Endothelial cell of umbilical vein (primary cell): ENCODE measurements at regions not wholly inside any gene's neighbourhood (a gene's known extent, or its start where the extent isn't known, plus 50 kb on each side); places are given as distances from the start of the nearest gene placed in this dataset.

Source experiments
- BruUV-seq: library from RNA; stranded (reverse); fragments of 400-500 nt; replicated peaks from 2 replicates; lab custom pipeline; 2021; lab: Mats Ljungman, UMichigan
- CTCF ChIA-PET: fragments of 300-600, 350-600 bp; sonication (Branson Sonifier 250); formaldehyde crosslinking; loops from one replicate; lab custom pipeline; 2021; ENCODE audit warnings: antibody characterized with exemption, inconsistent platforms; lab: Charles Lee
- POLR2A ChIA-PET: fragments of 300-600, 350-600 bp; sonication (Branson Sonifier 250); formaldehyde crosslinking; loops from one replicate; lab custom pipeline; 2021; ENCODE audit warnings: antibody characterized with exemption, inconsistent platforms; lab: Charles Lee
- DNase-seq: peaks from one replicate; pipeline ENCODE4 v3.0.0-alpha.2; 2011; ENCODE audit warnings: low read depth, low spot score
- FAIRE-seq: peaks from 2 replicates; lab custom pipeline; 2011; peaks lifted over from hg19 to GRCh38; lab: Jason Lieb, UNC
- H2AFZ ChIP-seq: 2 replicates; pipeline ENCODE4 v1.6.0; 2012; ENCODE audit warnings: low read depth, low read length, control low read depth, inconsistent platforms
- H3K27ac ChIP-seq: 2 replicates; pipeline ENCODE4 v1.5.1; 2011; ENCODE audit warnings: low read depth, mild to moderate bottlenecking, control low read depth, low read length, moderate library complexity; ENCODE audit not compliant: insufficient read depth
- H3K27me3 ChIP-seq, 2 experiments: 2 replicates each; pipeline versions ENCODE4 v1.6.0 to v1.6.1; 2011; ENCODE audit warnings: low read length in 2 of 2, mixed read lengths in 1 of 2; ENCODE audit not compliant: control insufficient read depth in 2 of 2, insufficient read depth in 2 of 2
- H3K36me3 ChIP-seq, 2 experiments: 2 replicates in 1 of 2; 3 replicates in 1 of 2; pipeline ENCODE4 v1.5.1; 2011; ENCODE audit warnings: low read length in 2 of 2, mild to moderate bottlenecking in 1 of 2, moderate library complexity in 1 of 2; ENCODE audit not compliant: control insufficient read depth in 2 of 2, insufficient read depth in 2 of 2; ENCODE audit errors: extremely low read depth in 1 of 2
- H3K4me1 ChIP-seq: 3 replicates; pipeline ENCODE4 v1.5.1; 2011; ENCODE audit warnings: mild to moderate bottlenecking, low read length; ENCODE audit not compliant: control insufficient read depth, insufficient read depth; ENCODE audit errors: extremely low read depth
- H3K4me2 ChIP-seq: 2 replicates; pipeline ENCODE4 v1.6.1; 2011; ENCODE audit warnings: low read length, control low read depth, mixed read lengths; ENCODE audit not compliant: insufficient read depth
- H3K4me3 ChIP-seq, 3 experiments: fragments of 200-600 bp in 1 of 3; sonication (generic), shearing (Covaris generic) in 1 of 3; replicated peaks in 1 of 3; 2 replicates each; pipeline ENCODE4 v1.5.1; 2011 to 2016; ENCODE audit warnings: control low read depth in 3 of 3, low read length in 3 of 3, mild to moderate bottlenecking in 2 of 3, inconsistent platforms in 1 of 3, low read depth in 1 of 3, moderate library complexity in 1 of 3; ENCODE audit not compliant: insufficient read depth in 1 of 3
- H3K79me2 ChIP-seq: 2 replicates; pipeline ENCODE4 v1.6.0; 2012; ENCODE audit warnings: low read length, inconsistent platforms; ENCODE audit not compliant: control insufficient read depth, insufficient read depth
- H3K9ac ChIP-seq: replicated peaks from 2 replicates; pipeline ENCODE3; 2011; ENCODE audit warnings: low read length, control low read depth; ENCODE audit not compliant: insufficient read depth; ENCODE audit errors: extremely low read depth
- H3K9me1 ChIP-seq: replicated peaks from 3 replicates; pipeline ENCODE4 v1.6.0; 2011; ENCODE audit warnings: mild to moderate bottlenecking, low read length; ENCODE audit not compliant: control insufficient read depth, insufficient read depth; ENCODE audit errors: extremely low read depth
- H3K9me3 ChIP-seq: replicated peaks from 2 replicates; pipeline ENCODE4 v1.5.1; 2012; ENCODE audit warnings: low read length, inconsistent platforms; ENCODE audit not compliant: control insufficient read depth, insufficient read depth
- H4K20me1 ChIP-seq: replicated peaks from 2 replicates; pipeline ENCODE3; 2011; ENCODE audit warnings: mild to moderate bottlenecking, low read length; ENCODE audit not compliant: control insufficient read depth, insufficient read depth; ENCODE audit errors: extremely low read depth
- CTCF ChIP-seq, 2 donors: IDR thresholded peaks; 1 replicate in 1 of 2; 2 replicates in 1 of 2; pipeline ENCODE4 v1.5.1; 2011; ENCODE audit warnings: low read length in 2 of 2, mild to moderate bottlenecking in 2 of 2, moderate library complexity in 2 of 2, control low read depth in 1 of 2, inconsistent platforms in 1 of 2, low read depth in 1 of 2; ENCODE audit not compliant: insufficient read depth in 1 of 2; ENCODE audit errors: extremely low read depth in 1 of 2
- EZH2 ChIP-seq: IDR thresholded peaks from 2 replicates; pipeline ENCODE4 v1.6.1; 2012; ENCODE audit warnings: borderline replicate concordance, low read depth, mild to moderate bottlenecking, moderate library complexity, low read length, inconsistent platforms; ENCODE audit not compliant: severe bottlenecking
- FOS ChIP-seq: IDR thresholded peaks from 2 replicates; pipeline ENCODE4 v1.6.1; 2011; ENCODE audit warnings: mild to moderate bottlenecking, low read length, moderate library complexity, borderline replicate concordance; ENCODE audit not compliant: insufficient read depth
- GATA2 ChIP-seq: IDR thresholded peaks from 2 replicates; pipeline ENCODE4 v1.7.0; 2011; ENCODE audit warnings: low read depth, mild to moderate bottlenecking, moderate library complexity, mixed read lengths, low read length; ENCODE audit not compliant: insufficient read length, insufficient read depth
- JUN ChIP-seq: IDR thresholded peaks from 2 replicates; pipeline ENCODE4 v1.6.1; 2011; ENCODE audit warnings: borderline replicate concordance, low read depth; ENCODE audit not compliant: insufficient read length, insufficient read depth
- MAX ChIP-seq: IDR thresholded peaks from 2 replicates; pipeline ENCODE4 v1.6.1; 2011; ENCODE audit not compliant: insufficient read depth, insufficient read length
- MYC ChIP-seq: IDR thresholded peaks from one replicate; pipeline ENCODE4 v1.6.1; 2011; ENCODE audit warnings: mild to moderate bottlenecking, low read depth, low read length
- POLR2A ChIP-seq: IDR thresholded peaks from 2 replicates; pipeline ENCODE4 v1.6.1; 2012; ENCODE audit warnings: low read depth, mild to moderate bottlenecking, control low read depth, low read length
- POLR2AphosphoS5 ChIP-seq: IDR thresholded peaks from 2 replicates; pipeline ENCODE4 v1.6.1; 2012; ENCODE audit warnings: low read depth, mild to moderate bottlenecking, control low read depth, low read length, moderate library complexity; ENCODE audit not compliant: insufficient read depth
- dilution Hi-C: fragments of 300-500 bp; cut with MboI; formaldehyde crosslinking; loops from one replicate; pipeline ENCODE4 v1.15.0; 2019; ENCODE audit warnings: low sequenced_read_pairs; ENCODE audit not compliant: extremely low pct_ligation_motif_present
- intact Hi-C: fragments of 100-400 bp; cut with micrococcal nuclease; formaldehyde crosslinking; loops from one replicate; pipeline ENCODE4 v1.10.0; 2022

DNA sequence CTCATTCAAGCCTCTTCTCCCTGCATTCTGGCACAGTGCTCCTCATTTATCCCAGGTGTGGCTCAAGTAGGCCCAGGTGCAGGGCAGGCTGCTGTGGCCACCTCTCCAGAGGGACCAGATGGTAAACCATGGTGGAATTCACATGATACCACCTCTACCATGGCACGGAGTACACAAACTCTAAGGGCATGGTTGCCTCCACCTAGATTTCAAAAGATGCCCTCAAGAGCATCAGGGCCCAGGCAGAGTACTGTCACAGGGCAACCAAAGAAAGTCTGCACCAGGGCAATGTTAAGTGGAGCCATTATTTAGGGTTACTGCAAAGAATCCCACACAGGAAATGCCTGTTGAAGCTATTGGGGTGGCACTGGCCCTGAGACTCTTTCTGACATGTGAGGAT lies 647.1 kb upstream of the MIR17HG start:
- intact Hi-C loops, result no loop called here
- Histone ChIP-seq H3K79me2 (no peaks in the 10 kb centered on the region), H3K9me1 (no peaks in the 10 kb centered on the region), H2AFZ (no peak overlapping the region), H3K4me3 (no peak overlapping the region), H3K36me3 (no peaks in the 10 kb centered on the region), H3K4me1 (no peaks in the 10 kb centered on the region), H3K4me2 (no peak overlapping the region), H4K20me1 (no peaks in the 10 kb centered on the region), H3K9ac (no peak overlapping the region), H3K9me3 (no peaks in the 10 kb centered on the region), H3K27me3 (no peaks in the 10 kb centered on the region), H3K27ac (no peak overlapping the region)
- FAIRE-seq, result no peak
- dilution Hi-C loops, result no loop called here
- no peak for DNase-seq
- TF ChIP-seq GATA2, result no peak
- TF ChIP-seq FOS, result no peak
- TF ChIP-seq POLR2AphosphoS5, result no peak
- no peak for TF ChIP-seq CTCF (IDR thresholded peaks at IDR 0.05; ENCODE audit: extremely low read depth in 1 of 2, insufficient read depth in 1 of 2, low read depth in 1 of 2, low read length in 2 of 2)
- TF ChIP-seq MAX, result no peak
- TF ChIP-seq EZH2, result no peak
- no peak for TF ChIP-seq JUN
- no peak for TF ChIP-seq POLR2A
- no peak for TF ChIP-seq MYC
- POLR2A ChIA-PET, result no interaction called here
- no TSS peak for BruUV-seq
- CTCF ChIA-PET, result no interaction called here
